Transverse colon (tissue), 4 donors: ENCODE measurements at regions not wholly inside any gene's neighbourhood (a gene's known extent, or its start where the extent isn't known, plus 50 kb on each side); places are given as distances from the start of the nearest gene placed in this dataset.

Source experiments
- DNase-seq: peaks from one replicate; pipeline ENCODE4 v3.0.0-alpha.2; 2019
- H3K27ac ChIP-seq, 4 donors: fragments of 200-600 bp; sonication (generic); 2 replicates each; pipeline ENCODE4 v1.5.1; 2016 to 2018; ENCODE audit warnings: inconsistent platforms in 4 of 4
- H3K27me3 ChIP-seq: fragments of 200-600 bp; sonication (generic); 2 replicates; pipeline ENCODE4 v1.5.1; 2017; ENCODE audit warnings: inconsistent platforms
- H3K36me3 ChIP-seq, 4 donors: fragments of 200-600 bp; sonication (generic); 2 replicates each; pipeline ENCODE4 v1.5.1; 2017 to 2019; ENCODE audit warnings: inconsistent platforms in 4 of 4
- H3K4me1 ChIP-seq, 4 donors: fragments of 200-600 bp; sonication (generic); 2 replicates each; pipeline ENCODE4 v1.5.1; 2017 to 2020; ENCODE audit warnings: inconsistent platforms in 4 of 4
- H3K4me3 ChIP-seq, 4 donors: fragments of 200-600 bp; sonication (generic); 1 replicate in 1 of 4; 2 replicates in 3 of 4; pipeline versions ENCODE4 v1.5.1 to v1.6.1; 2017 to 2019; ENCODE audit warnings: inconsistent platforms in 4 of 4
- H3K9me3 ChIP-seq, 2 donors: fragments of 200-600 bp; sonication (generic); 2 replicates each; pipeline ENCODE4 v1.5.1; 2017 to 2019; ENCODE audit warnings: inconsistent platforms in 2 of 2
- CTCF ChIP-seq, 5 experiments: fragments of 200-600 bp in 3 of 5; fragments of 450-650 bp in 2 of 5; sonication (generic) in 3 of 5; IDR thresholded peaks; 1 replicate in 2 of 5; 2 replicates in 3 of 5; pipeline ENCODE4 v1.5.1; 2016 to 2017; ENCODE audit warnings: antibody characterized with exemption in 5 of 5, inconsistent platforms in 3 of 5, mild to moderate bottlenecking in 2 of 5, moderate library complexity in 1 of 5
- EP300 ChIP-seq: sonication (generic); formaldehyde crosslinking; IDR thresholded peaks from one replicate; pipeline ENCODE4 v1.6.1; 2017; ENCODE audit warnings: antibody characterized with exemption, low read depth
- POLR2A ChIP-seq: fragments of 450-650 bp; IDR thresholded peaks from one replicate; pipeline ENCODE4 v1.6.1; 2016; ENCODE audit warnings: antibody characterized with exemption, mild to moderate bottlenecking, moderate library complexity
- POLR2AphosphoS5 ChIP-seq, 3 donors: sonication (generic); formaldehyde crosslinking; IDR thresholded peaks; one replicate each; pipeline ENCODE4 v1.6.1; 2016; ENCODE audit warnings: antibody characterized with exemption in 3 of 3
- WGBS, 2 donors: methylation state at CpG; one replicate each; pipeline ENCODE4 v1.1.5; 2018; ENCODE audit warnings: low coverage in 1 of 2; 5-methylcytosine and 5-hydroxymethylcytosine counted together
- in situ Hi-C, 4 donors: fragments of 200-750 bp; cut with MboI; loops; one replicate each; pipeline versions ENCODE4 v1.15.0 to v1.15.1; 2017; ENCODE audit warnings: low sequenced_read_pairs in 3 of 4, low pct_ligation_motif_present in 1 of 4, low pct_unique_long_range_greater_than_20kb in 1 of 4
- intact Hi-C: fragments of 100-400 bp; cut with DNase I; formaldehyde crosslinking; loops from one replicate; pipeline ENCODE4 v1.15.1; 2023; ENCODE audit warnings: low total_unique reads

GRCh38 chr7:13188922-13189321 is 501.5 kb downstream of the ARL4A start:
- Histone ChIP-seq H3K9me3 (no peaks in the 10 kb centered on the region), H3K27ac (no peak overlapping the region), H3K36me3 (no peaks in the 10 kb centered on the region), H3K4me1 (no peaks in the 10 kb centered on the region), H3K27me3 (no peaks in the 10 kb centered on the region), H3K4me3 (no peak overlapping the region)
- TF ChIP-seq POLR2A (no peak), POLR2AphosphoS5 (IDR thresholded peaks at IDR 0.05) (no peak), EP300 (no peak), CTCF (IDR thresholded peaks at IDR 0.05) (no peak)
- in situ Hi-C loops = no loop called here
- WGBS, 2 donors = 60 to 66% methylated on average over 1 of the region's 1 CpG
- DNase-seq = no peak
- intact Hi-C loops = no loop called here

DNA sequence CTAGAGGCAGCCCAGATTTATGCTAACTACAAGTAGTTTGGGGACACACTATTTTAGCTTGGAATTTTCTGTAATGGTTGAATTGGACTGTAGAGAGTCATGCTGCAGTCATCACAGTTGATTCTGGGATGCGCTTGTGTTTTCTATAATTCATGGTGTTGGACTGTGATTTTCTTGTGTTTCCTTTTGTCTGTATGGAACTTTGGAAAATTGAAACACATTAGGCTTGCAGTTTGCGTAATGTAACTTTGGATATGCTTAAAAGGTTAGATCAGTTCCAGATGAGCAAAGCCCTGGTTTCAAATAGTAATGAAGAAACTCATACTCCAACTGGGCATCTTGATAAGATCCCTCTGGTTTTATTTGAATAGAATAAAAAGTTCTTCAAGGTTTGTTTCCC is 502.2 kb downstream of the ARL4A start:
- Histone ChIP-seq H3K4me1 (no peaks in the 10 kb centered on the region), H3K4me3 (no peak overlapping the region), H3K36me3 (no peaks in the 10 kb centered on the region), H3K9me3 (no peaks in the 10 kb centered on the region), H3K27me3 (no peaks in the 10 kb centered on the region), H3K27ac (no peak overlapping the region)
- TF ChIP-seq POLR2AphosphoS5 (IDR thresholded peaks at IDR 0.05) = no peak
- no peak for TF ChIP-seq POLR2A
- TF ChIP-seq CTCF (IDR thresholded peaks at IDR 0.05) = no peak
- no peak for TF ChIP-seq EP300
- WGBS, 2 donors = 82 to 87% methylated on average over 2 of the region's 2 CpGs
- in situ Hi-C loops = no loop called here
- intact Hi-C loops = no loop called here
- no peak for DNase-seq

DNA sequence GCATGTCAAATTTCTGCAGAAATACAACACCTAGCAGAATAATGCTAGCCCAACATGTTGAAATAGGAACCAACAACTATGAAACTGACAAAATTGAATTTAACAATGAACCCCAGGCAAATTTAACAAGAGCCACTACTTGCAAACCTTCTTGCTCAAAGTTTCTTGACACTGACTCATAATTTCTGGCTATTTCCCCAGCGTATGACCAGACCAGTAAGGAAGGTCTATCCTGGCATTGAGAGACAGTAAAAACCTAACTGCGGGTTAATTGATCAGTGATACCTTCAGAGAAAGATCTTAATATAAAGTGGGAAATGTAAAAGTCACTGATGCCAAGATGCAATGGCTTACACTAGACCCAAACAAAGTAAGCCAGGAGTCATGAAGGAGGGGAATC is 510.1 kb downstream of the ARL4A start:
- no peak overlapping the region for H3K4me3 ChIP-seq
- TF ChIP-seq POLR2AphosphoS5 (IDR thresholded peaks at IDR 0.05) (no peak), POLR2A (no peak), EP300 (no peak), CTCF (IDR thresholded peaks at IDR 0.05) (no peak)
- no peaks in the 10 kb centered on the region for H3K36me3 ChIP-seq
- no peaks in the 10 kb centered on the region for H3K4me1 ChIP-seq
- H3K27me3 ChIP-seq = no peaks in the 10 kb centered on the region
- no peaks in the 10 kb centered on the region for H3K9me3 ChIP-seq
- intact Hi-C loops (no loop called here), in situ Hi-C loops (no loop called here)
- no peak for DNase-seq
- WGBS, 2 donors = 69 to 73% methylated on average over 2 of the region's 2 CpGs
- no peak overlapping the region for H3K27ac ChIP-seq

- WGBS, 2 donors = 78 to 94% methylated on average over 1 to 2 of the region's 2 CpGs
- H3K27me3 ChIP-seq = no peaks in the 10 kb centered on the region
- no peaks in the 10 kb centered on the region for H3K9me3 ChIP-seq
- DNase-seq = no peak
- in situ Hi-C loops (no loop called here), intact Hi-C loops (no loop called here)
- no peaks in the 10 kb centered on the region for H3K36me3 ChIP-seq
- no peak overlapping the region for H3K27ac ChIP-seq
- no peaks in the 10 kb centered on the region for H3K4me1 ChIP-seq
- TF ChIP-seq EP300 (no peak), POLR2AphosphoS5 (IDR thresholded peaks at IDR 0.05) (no peak), CTCF (IDR thresholded peaks at IDR 0.05) (no peak), POLR2A (no peak)
- H3K4me3 ChIP-seq = no peak overlapping the region
Measured at GRCh38 chr7:13198036-13198435, 510.6 kb downstream of the ARL4A start.
